ENCODE measurements at regions not wholly inside any gene's neighbourhood (a gene's known extent, or its start where the extent isn't known, plus 50 kb on each side); places are given as distances from the start of the nearest gene placed in this dataset.

DNA sequence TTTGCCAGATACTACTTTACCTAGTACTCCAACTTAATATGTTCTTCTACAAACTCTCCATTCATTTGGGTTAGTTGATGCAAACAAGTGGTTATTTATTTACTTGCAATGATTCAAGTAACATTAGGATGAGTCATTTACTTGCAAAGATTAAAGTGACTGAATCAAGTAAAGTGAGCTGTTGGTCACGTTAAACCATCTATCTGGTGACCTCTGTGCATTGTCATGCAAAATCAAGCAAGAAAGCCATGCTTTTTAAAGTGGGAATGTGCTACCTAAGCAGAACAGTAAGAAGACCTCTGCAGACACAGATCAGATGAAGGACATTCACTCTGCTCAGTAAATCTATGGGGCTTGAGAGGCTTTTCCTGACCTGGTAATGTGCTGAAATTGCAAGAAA is 254.7 kb downstream of the LRRIQ3 start:
- Histone ChIP-seq H3K4me1 (ENCODE audit: control insufficient read depth, insufficient read depth, low read length) (no peaks in the 10 kb centered on the region), H3K9me3 (ENCODE audit: control insufficient read depth, insufficient read depth, low read length) (no peaks in the 10 kb centered on the region), H3K4me3 (ENCODE audit: low read length) (no peak overlapping the region), H3K27ac (ENCODE audit: low read length) (no peak overlapping the region), H3K36me3 (ENCODE audit: control insufficient read depth, insufficient read depth, low read length) (no peaks in the 10 kb centered on the region), H3K27me3 (ENCODE audit: control insufficient read depth, insufficient read depth, low read length) (no peaks in the 10 kb centered on the region)
- H3K36me3 Mint-ChIP-seq: no peaks in the 10 kb centered on the region
- H3K4me3 Mint-ChIP-seq: no peak overlapping the region
- DNase-seq (no peak), ATAC-seq (no peak)
- intact Hi-C loops (cut with micrococcal nuclease): no loop called here
- WGBS (ENCODE audit: insufficient coverage): 32% methylated on average over 1 of the region's 1 CpG
- H3K27me3 Mint-ChIP-seq (ENCODE audit: low read depth in 2 of 2): no peaks in the 10 kb centered on the region
- H3K4me1 Mint-ChIP-seq: no peaks in the 10 kb centered on the region
- no peak overlapping the region for H3K27ac Mint-ChIP-seq
- H3K9me3 Mint-ChIP-seq: peaks cover 7 to 15% of the 10 kb centered on the region in 2 donors
- TF ChIP-seq, protein P1, sequence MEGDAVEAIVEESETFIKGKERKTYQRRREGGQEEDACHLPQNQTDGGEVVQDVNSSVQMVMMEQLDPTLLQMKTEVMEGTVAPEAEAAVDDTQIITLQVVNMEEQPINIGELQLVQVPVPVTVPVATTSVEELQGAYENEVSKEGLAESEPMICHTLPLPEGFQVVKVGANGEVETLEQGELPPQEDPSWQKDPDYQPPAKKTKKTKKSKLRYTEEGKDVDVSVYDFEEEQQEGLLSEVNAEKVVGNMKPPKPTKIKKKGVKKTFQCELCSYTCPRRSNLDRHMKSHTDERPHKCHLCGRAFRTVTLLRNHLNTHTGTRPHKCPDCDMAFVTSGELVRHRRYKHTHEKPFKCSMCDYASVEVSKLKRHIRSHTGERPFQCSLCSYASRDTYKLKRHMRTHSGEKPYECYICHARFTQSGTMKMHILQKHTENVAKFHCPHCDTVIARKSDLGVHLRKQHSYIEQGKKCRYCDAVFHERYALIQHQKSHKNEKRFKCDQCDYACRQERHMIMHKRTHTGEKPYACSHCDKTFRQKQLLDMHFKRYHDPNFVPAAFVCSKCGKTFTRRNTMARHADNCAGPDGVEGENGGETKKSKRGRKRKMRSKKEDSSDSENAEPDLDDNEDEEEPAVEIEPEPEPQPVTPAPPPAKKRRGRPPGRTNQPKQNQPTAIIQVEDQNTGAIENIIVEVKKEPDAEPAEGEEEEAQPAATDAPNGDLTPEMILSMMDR (IDR thresholded peaks at IDR 0.05): no peak

DNA sequence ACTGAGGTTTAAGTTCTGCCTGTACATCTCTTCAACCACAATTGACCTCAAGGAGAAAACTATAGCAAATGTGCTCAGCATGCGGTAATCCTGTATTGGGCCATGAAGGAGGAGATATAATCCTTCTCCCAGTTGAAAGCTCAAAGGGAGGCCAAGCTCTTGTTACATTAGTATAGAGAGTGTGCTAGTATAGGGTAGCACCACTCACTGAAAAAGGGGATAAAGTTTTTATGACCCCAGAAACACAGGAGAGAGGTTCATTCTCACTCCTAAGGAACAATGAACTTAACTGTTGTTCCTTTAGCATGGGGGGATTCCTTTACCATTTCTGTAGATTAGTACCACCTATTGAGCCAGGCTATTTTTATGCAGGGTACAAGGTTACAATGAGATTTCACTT is 267.7 kb downstream of the LRRIQ3 start:
- no peak overlapping the region for H3K4me3 ChIP-seq (ENCODE audit: low read length)
- no peaks in the 10 kb centered on the region for H3K4me1 ChIP-seq (ENCODE audit: control insufficient read depth, insufficient read depth, low read length)
- Mint-ChIP-seq H3K27me3 (ENCODE audit: low read depth in 2 of 2) (no peaks in the 10 kb centered on the region), H3K9me3 (peaks cover 5 to 9% of the 10 kb centered on the region in 2 donors), H3K27ac (no peak overlapping the region), H3K4me3 (no peak overlapping the region), H3K4me1 (no peaks in the 10 kb centered on the region), H3K36me3 (no peaks in the 10 kb centered on the region)
- H3K9me3 ChIP-seq (ENCODE audit: control insufficient read depth, insufficient read depth, low read length): no peaks in the 10 kb centered on the region
- 80% methylated on average over 1 of the region's 1 CpG for WGBS (ENCODE audit: insufficient coverage)
- intact Hi-C loops (cut with micrococcal nuclease): no loop called here
- H3K36me3 ChIP-seq (ENCODE audit: control insufficient read depth, insufficient read depth, low read length): no peaks in the 10 kb centered on the region
- no peak for DNase-seq
- H3K27ac ChIP-seq (ENCODE audit: low read length): no peak overlapping the region
- ATAC-seq: no peak
- TF ChIP-seq, protein P1 (IDR thresholded peaks at IDR 0.05): no peak
- H3K27me3 ChIP-seq (ENCODE audit: control insufficient read depth, insufficient read depth, low read length): no peaks in the 10 kb centered on the region

DNA sequence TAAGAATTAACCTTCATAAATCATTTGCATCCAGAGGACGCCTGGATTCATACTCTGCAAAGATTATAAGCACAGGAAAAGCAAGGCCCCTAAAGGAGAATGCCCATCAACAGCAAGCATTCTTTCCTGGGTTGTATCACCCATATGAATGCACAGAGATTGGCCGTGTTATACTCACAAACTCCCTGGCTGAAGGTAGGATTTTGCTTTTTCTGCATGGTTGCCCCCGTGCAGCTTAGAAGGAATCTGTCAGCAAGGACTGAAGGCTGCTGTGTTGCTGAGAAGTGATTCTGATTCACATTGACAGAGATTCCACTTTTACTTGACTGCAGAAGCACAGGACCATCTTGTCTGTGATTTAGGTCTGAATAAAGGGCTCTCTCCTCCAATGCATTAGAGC is 283.0 kb downstream of the LRRIQ3 start:
- Histone ChIP-seq H3K4me1 (ENCODE audit: control insufficient read depth, insufficient read depth, low read length) (no peaks in the 10 kb centered on the region), H3K9me3 (ENCODE audit: control insufficient read depth, insufficient read depth, low read length) (peaks cover 8% of the 10 kb centered on the region), H3K36me3 (ENCODE audit: control insufficient read depth, insufficient read depth, low read length) (no peaks in the 10 kb centered on the region), H3K27ac (ENCODE audit: low read length) (no peak overlapping the region), H3K4me3 (ENCODE audit: low read length) (no peak overlapping the region), H3K27me3 (ENCODE audit: control insufficient read depth, insufficient read depth, low read length) (no peaks in the 10 kb centered on the region)
- peaks cover 3 to 15% of the 10 kb centered on the region in 2 donors for H3K9me3 Mint-ChIP-seq
- H3K4me3 Mint-ChIP-seq: no peak overlapping the region
- DNase-seq (no peak), ATAC-seq (no peak)
- H3K27ac Mint-ChIP-seq: no peak overlapping the region
- intact Hi-C loops (cut with micrococcal nuclease): no loop called here
- H3K27me3 Mint-ChIP-seq (ENCODE audit: low read depth in 2 of 2): no peaks in the 10 kb centered on the region
- 60% methylated on average over 3 of the region's 3 CpGs for WGBS (ENCODE audit: insufficient coverage)
- TF ChIP-seq, protein P1 (IDR thresholded peaks at IDR 0.05): no peak
- H3K36me3 Mint-ChIP-seq: no peaks in the 10 kb centered on the region
- H3K4me1 Mint-ChIP-seq: no peaks in the 10 kb centered on the region

DNA sequence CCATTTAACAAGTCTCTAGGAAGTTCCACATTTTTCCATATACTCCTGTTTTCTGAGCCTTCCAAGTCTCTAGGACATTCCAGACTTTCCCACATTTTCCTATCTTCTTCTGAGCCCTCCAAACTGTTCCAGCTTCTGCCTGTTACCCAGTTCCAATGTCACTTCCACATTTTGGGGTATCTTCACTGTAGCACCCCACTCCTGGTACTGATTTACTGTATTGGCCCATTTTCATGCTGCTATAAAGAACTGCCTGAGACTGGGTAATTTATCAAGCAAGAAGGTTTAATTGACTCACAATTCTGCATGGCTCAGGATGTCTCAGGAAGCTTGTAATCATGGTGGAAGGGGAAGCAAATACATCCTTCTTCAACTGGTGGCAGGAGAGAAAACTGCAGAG is 285.0 kb downstream of the LRRIQ3 start:
- intact Hi-C loops (cut with micrococcal nuclease): no loop called here
- H3K27me3 Mint-ChIP-seq (ENCODE audit: low read depth in 2 of 2): no peaks in the 10 kb centered on the region
- H3K4me1 Mint-ChIP-seq: no peaks in the 10 kb centered on the region
- DNase-seq (no peak), ATAC-seq (no peak)
- TF ChIP-seq, protein P1 (IDR thresholded peaks at IDR 0.05): no peak
- peaks cover 3 to 17% of the 10 kb centered on the region in 2 donors for H3K9me3 Mint-ChIP-seq
- no peaks in the 10 kb centered on the region for H3K36me3 ChIP-seq (ENCODE audit: control insufficient read depth, insufficient read depth, low read length)
- H3K9me3 ChIP-seq (ENCODE audit: control insufficient read depth, insufficient read depth, low read length): peaks cover 8% of the 10 kb centered on the region
- no peak overlapping the region for H3K4me3 Mint-ChIP-seq
- no peak overlapping the region for H3K27ac ChIP-seq (ENCODE audit: low read length)
- H3K36me3 Mint-ChIP-seq: no peaks in the 10 kb centered on the region
- no peak overlapping the region for H3K4me3 ChIP-seq (ENCODE audit: low read length)
- H3K4me1 ChIP-seq (ENCODE audit: control insufficient read depth, insufficient read depth, low read length): no peaks in the 10 kb centered on the region
- no peaks in the 10 kb centered on the region for H3K27me3 ChIP-seq (ENCODE audit: control insufficient read depth, insufficient read depth, low read length)
- H3K27ac Mint-ChIP-seq: no peak overlapping the region

Data from natural killer cell (primary cell).